ENCODE measurements at regions not wholly inside any gene's neighbourhood (a gene's known extent, or its start where the extent isn't known, plus 50 kb on each side); places are given as distances from the start of the nearest gene placed in this dataset.
"Not testable (repeated sequence)": the region's sequence is repeated elsewhere in the genome, so short reads cannot be mapped to it uniquely, and the experiment has no call there.

DNA sequence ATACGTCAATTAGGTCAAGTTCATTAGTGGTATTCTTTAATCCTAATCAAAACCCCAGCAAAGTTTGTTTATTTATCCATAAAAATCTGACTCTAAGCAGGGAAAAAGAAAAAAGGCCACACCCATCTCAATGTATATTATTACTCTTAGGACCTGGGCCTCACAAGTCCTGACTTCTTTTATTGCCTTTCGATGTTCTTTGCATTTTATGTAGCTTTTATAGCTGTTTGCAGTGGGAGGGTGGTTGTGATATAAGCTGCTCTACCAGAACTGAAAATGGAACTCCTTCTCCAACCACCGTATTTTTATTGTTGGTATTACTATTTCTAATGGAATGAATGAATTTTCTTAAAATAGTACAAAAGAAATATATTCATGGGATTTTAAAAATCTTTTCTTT, 163.3 kb upstream of the FAM47C start:
- DNase-seq: no peak
- H3K4me3 ChIP-seq (ENCODE audit: insufficient read depth, low read depth, low read length): no peak overlapping the region
- H3K27me3 ChIP-seq (ENCODE audit: control insufficient read depth, insufficient read depth, low read length): no peaks in the 10 kb centered on the region
- H3K36me3 ChIP-seq (replicated peaks; ENCODE audit: control insufficient read depth, insufficient read depth, low read length): no peaks in the 10 kb centered on the region

DNA sequence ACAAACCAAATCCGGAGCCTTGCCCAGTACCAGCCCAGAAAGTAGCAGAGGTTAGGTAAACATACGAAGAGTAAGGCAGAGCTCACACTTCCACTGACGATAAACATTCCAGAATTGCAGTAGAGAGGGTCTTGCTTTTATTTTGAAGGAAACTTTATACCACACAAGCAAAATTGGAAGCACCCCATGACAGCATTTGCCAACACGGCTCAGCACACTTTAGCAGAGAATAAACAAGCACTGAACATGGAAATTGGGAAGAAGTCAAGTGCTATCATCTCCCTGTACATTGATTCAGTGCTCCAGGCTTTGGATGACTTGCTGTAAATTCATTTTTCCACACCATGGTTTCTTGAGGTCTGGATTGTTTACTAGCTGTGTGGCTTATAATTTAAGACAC, 160.7 kb upstream of the FAM47C start:
- no peak for DNase-seq
- H3K27me3 ChIP-seq (ENCODE audit: control insufficient read depth, insufficient read depth, low read length): no peaks in the 10 kb centered on the region
- H3K4me3 ChIP-seq (ENCODE audit: insufficient read depth, low read depth, low read length): no peak overlapping the region
- no peaks in the 10 kb centered on the region for H3K36me3 ChIP-seq (replicated peaks; ENCODE audit: control insufficient read depth, insufficient read depth, low read length)

- H3K4me3 ChIP-seq (ENCODE audit: insufficient read depth, low read depth, low read length): no peak overlapping the region
- no peaks in the 10 kb centered on the region for H3K27me3 ChIP-seq (ENCODE audit: control insufficient read depth, insufficient read depth, low read length)
Observed at GRCh38 chrX:36849407-36849806, 158.8 kb upstream of the FAM47C start.

GRCh38 chrX:36856849-36857248, 151.3 kb upstream of the FAM47C start:
- Histone ChIP-seq H3K27me3 (ENCODE audit: control insufficient read depth, insufficient read depth, low read length) (no peaks in the 10 kb centered on the region), H3K4me3 (ENCODE audit: insufficient read depth, low read depth, low read length) (no peak overlapping the region), H3K36me3 (replicated peaks; ENCODE audit: control insufficient read depth, insufficient read depth, low read length) (no peaks in the 10 kb centered on the region)
- no peak for DNase-seq

More at GRCh38 chrX:36849407-36849806, 158.8 kb upstream of the FAM47C start:
- no peaks in the 10 kb centered on the region for H3K36me3 ChIP-seq (replicated peaks; ENCODE audit: control insufficient read depth, insufficient read depth, low read length)
- no peak for DNase-seq

GRCh38 chrX:36859231-36859630, 148.9 kb upstream of the FAM47C start:
- Histone ChIP-seq H3K36me3 (replicated peaks; ENCODE audit: control insufficient read depth, insufficient read depth, low read length) (no peaks in the 10 kb centered on the region), H3K4me3 (ENCODE audit: insufficient read depth, low read depth, low read length) (no peak overlapping the region), H3K27me3 (ENCODE audit: control insufficient read depth, insufficient read depth, low read length) (no peaks in the 10 kb centered on the region)
- DNase-seq: no peak

- no peak for DNase-seq
- Histone ChIP-seq H3K27me3 (ENCODE audit: control insufficient read depth, insufficient read depth, low read length) (no peaks in the 10 kb centered on the region), H3K4me3 (ENCODE audit: insufficient read depth, low read depth, low read length) (no peak overlapping the region), H3K36me3 (replicated peaks; ENCODE audit: control insufficient read depth, insufficient read depth, low read length) (no peaks in the 10 kb centered on the region)
Observed at GRCh38 chrX:36861601-36862000, 146.6 kb upstream of the FAM47C start.

DNA sequence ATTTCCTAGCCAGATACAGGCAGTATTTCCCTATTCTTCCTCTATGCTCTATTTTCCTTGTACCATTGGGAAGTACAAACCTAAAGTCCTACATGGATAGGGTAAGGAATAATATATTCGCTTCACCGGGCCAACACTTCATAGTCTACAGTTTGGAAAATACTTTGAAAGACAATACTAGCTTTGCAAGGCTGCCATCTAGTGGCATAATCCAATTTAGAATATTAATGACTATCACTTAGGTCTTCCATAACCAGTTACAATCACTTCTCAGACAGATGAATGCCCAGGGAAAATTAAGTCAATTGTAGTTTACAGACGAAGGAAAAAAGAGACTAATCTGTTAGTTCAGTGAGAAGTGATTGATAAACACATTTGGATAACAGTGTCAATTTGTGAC, 141.0 kb upstream of the FAM47C start:
- Histone ChIP-seq H3K4me3 (ENCODE audit: insufficient read depth, low read depth, low read length) (no peak overlapping the region), H3K36me3 (replicated peaks; ENCODE audit: control insufficient read depth, insufficient read depth, low read length) (no peaks in the 10 kb centered on the region), H3K27me3 (ENCODE audit: control insufficient read depth, insufficient read depth, low read length) (no peaks in the 10 kb centered on the region)
- peak; percentile 7 for DNase-seq

GRCh38 chrX:36868592-36868991, 139.6 kb upstream of the FAM47C start:
- no peak for DNase-seq
- no peaks in the 10 kb centered on the region for H3K36me3 ChIP-seq (replicated peaks; ENCODE audit: control insufficient read depth, insufficient read depth, low read length)
- H3K4me3 ChIP-seq (ENCODE audit: insufficient read depth, low read depth, low read length): no peak overlapping the region
- H3K27me3 ChIP-seq (ENCODE audit: control insufficient read depth, insufficient read depth, low read length): no peaks in the 10 kb centered on the region

DNA sequence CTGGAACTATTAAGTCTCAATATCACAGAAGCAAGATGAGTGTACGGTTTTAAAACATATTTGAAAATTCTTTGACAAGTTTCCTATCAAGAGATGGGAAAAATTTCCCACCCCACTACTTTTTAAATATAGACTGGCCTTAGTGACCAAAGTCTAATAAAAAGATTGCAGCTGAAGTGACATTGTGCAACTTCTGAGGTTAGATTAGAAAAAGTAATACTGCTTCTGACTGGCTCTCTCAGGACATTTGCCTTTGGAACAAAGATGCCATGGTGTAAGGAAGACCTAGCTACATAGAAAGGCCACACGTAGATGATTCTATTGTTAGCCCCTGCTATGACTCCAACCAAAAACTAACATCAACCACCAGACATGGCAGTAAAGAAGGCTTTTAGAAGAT, 138.7 kb upstream of the FAM47C start:
- Histone ChIP-seq H3K36me3 (replicated peaks; ENCODE audit: control insufficient read depth, insufficient read depth, low read length) (no peaks in the 10 kb centered on the region), H3K4me3 (ENCODE audit: insufficient read depth, low read depth, low read length) (no peak overlapping the region), H3K27me3 (ENCODE audit: control insufficient read depth, insufficient read depth, low read length) (no peaks in the 10 kb centered on the region)
- no peak for DNase-seq

DNA sequence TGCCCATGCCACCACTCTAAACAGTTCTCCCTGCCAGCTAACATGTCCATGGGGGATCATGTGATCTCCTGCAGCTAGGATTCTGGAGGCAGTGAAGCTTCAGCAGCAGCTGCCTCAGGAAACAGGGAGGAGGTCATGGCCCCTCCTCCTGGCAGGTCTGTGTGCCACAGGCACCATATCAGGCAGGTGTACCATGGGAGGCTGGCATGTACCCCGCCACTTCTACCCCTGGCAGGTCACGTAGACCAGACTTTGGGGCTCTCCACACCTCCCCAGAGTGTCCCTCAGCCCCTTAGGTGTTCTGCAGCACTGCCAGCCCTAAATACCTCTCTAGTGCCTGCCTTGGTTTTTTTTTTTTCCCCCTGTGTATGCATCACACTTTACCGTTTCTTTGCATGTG, 110.5 kb upstream of the FAM47C start:
- DNase-seq: no peak
- Histone ChIP-seq H3K36me3 (replicated peaks; ENCODE audit: control insufficient read depth, insufficient read depth, low read length) (no peaks in the 10 kb centered on the region), H3K27me3 (ENCODE audit: control insufficient read depth, insufficient read depth, low read length) (no peaks in the 10 kb centered on the region), H3K4me3 (ENCODE audit: insufficient read depth, low read depth, low read length) (no peak overlapping the region)

- Histone ChIP-seq H3K27me3 (ENCODE audit: control insufficient read depth, insufficient read depth, low read length) (no peaks in the 10 kb centered on the region), H3K36me3 (replicated peaks; ENCODE audit: control insufficient read depth, insufficient read depth, low read length) (no peaks in the 10 kb centered on the region), H3K4me3 (ENCODE audit: insufficient read depth, low read depth, low read length) (no peak overlapping the region)
- peak; percentile 6 for DNase-seq
Observed at GRCh38 chrX:36898301-36898700, 109.9 kb upstream of the FAM47C start.

GRCh38 chrX:36904561-36904960, 103.6 kb upstream of the FAM47C start:
- DNase-seq; H3K36me3 ChIP-seq (replicated peaks; ENCODE audit: control insufficient read depth, insufficient read depth, low read length); H3K4me3 ChIP-seq (ENCODE audit: insufficient read depth, low read depth, low read length); H3K27me3 ChIP-seq (ENCODE audit: control insufficient read depth, insufficient read depth, low read length): not testable (repeated sequence)

DNA sequence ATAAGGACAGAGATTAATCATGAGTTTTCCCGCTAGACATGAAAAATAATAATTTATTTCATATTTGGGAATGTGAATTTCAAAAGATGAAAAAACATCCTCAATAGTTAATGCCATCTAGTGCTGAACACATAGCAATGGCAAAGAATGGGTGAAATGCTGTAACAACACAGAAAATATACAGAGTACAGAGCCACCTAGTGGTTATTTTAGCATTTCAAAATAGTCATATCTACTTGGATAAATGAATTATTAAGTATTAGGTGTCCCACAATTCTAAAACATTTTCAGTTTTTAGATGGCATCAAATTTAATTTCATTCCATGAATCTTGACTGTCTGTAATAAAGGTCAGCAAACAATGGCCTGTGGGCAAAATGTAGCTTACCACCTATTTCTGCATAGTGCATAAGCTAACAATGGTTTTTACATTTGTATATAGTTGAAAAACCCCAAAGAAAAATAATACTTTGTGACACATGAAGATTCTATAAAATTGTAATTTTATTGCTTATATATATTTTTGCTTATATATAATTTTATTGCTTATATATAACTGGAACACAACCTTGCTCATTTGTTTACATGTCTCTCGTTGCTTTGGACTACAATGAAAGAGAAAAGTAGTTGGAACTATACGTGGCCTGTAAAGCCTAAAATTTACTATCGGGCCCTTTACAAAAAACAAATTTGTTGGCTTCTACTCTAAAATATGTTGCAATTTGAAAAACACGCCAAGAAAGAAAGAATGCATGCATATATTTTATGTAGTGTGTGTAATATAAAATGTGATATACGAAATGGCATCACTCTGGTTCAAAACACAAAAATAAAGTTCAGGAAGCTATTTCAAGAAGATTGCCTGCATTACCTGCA, 99.1 kb upstream of the FAM47C start:
- Histone ChIP-seq H3K27me3 (ENCODE audit: control insufficient read depth, insufficient read depth, low read length) (no peaks in the 10 kb centered on the region), H3K36me3 (replicated peaks; ENCODE audit: control insufficient read depth, insufficient read depth, low read length) (no peaks in the 10 kb centered on the region), H3K4me3 (ENCODE audit: insufficient read depth, low read depth, low read length) (no peak overlapping the region)
- DNase-seq: peak; percentile 2

DNA sequence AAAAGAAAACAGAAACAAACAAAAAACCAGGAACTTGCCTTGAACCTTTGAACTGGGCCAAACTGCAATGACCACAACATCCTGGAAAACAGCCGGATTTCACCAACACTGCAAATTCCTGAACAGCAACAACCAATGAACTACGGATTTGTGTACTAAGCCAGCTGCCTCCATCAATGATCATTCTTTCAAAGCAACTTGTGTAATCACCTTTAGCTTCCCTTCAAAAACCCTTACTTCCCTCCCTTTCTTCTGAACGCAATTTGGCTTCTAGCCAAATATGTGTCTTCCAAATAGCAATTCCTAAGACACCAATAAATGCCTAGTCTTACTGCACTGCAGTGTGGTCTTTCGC, 98.5 kb upstream of the FAM47C start:
- Histone ChIP-seq H3K36me3 (replicated peaks; ENCODE audit: control insufficient read depth, insufficient read depth, low read length) (no peaks in the 10 kb centered on the region), H3K27me3 (ENCODE audit: control insufficient read depth, insufficient read depth, low read length) (no peaks in the 10 kb centered on the region), H3K4me3 (ENCODE audit: insufficient read depth, low read depth, low read length) (no peak overlapping the region)
- no peak for DNase-seq

DNA sequence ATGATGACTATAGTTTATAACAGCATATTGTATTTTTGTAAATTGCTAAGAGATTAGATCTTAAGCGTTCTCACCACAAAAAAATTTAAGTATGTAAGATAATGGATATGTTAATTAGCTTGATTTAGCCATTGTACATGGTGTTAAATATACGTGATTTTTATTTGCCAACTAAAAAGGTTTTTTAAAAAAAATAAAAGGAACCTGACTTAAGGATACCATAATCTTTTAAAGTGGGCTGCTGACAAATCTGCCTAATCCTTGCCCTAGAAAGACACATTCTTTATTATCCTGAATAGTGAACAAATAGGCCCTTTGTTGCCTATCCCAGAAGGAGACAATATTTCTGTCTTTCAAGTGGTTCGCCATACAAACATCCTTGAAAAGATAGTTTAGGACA, 94.6 kb upstream of the FAM47C start:
- DNase-seq: no peak
- Histone ChIP-seq H3K27me3 (ENCODE audit: control insufficient read depth, insufficient read depth, low read length) (no peaks in the 10 kb centered on the region), H3K4me3 (ENCODE audit: insufficient read depth, low read depth, low read length) (no peak overlapping the region), H3K36me3 (replicated peaks; ENCODE audit: control insufficient read depth, insufficient read depth, low read length) (no peaks in the 10 kb centered on the region)

DNA sequence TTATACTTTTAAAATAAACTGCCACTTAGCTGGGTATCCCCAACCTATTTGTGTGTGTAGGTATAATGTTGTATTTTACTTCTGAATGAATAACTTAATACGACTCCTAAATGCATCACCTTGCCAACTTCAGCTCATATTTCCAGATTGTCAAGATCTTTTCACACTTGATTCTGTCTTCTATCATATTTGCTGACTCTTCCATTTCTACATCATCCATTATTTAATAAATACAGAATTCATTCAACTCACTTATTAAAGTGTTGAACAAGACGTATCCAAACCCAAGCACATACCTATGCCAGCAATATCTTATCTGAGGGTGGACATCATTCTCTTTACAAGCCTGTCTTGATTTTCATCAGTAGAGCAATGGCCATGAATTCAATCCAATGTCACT, 91.2 kb upstream of the FAM47C start:
- Histone ChIP-seq H3K4me3 (ENCODE audit: insufficient read depth, low read depth, low read length) (no peak overlapping the region), H3K36me3 (replicated peaks; ENCODE audit: control insufficient read depth, insufficient read depth, low read length) (no peaks in the 10 kb centered on the region), H3K27me3 (ENCODE audit: control insufficient read depth, insufficient read depth, low read length) (no peaks in the 10 kb centered on the region)
- DNase-seq: no peak
